WI38 (cell line): ENCODE measurements at regions not wholly inside any gene's neighbourhood (a gene's known extent, or its start where the extent isn't known, plus 50 kb on each side); places are given as distances from the start of the nearest gene placed in this dataset.

Experiments
- H3K4me3 ChIP-seq: 2 replicates; pipeline ENCODE4 v1.5.1; 2011; ENCODE audit warnings: low read depth, mild to moderate bottlenecking, control low read depth, low read length
- TF ChIP-seq, protein P1 (sequence below): IDR thresholded peaks from 2 replicates; pipeline ENCODE4 v1.5.1; 2012; ENCODE audit warnings: low read depth, mild to moderate bottlenecking, control low read depth, low read length

DNA sequence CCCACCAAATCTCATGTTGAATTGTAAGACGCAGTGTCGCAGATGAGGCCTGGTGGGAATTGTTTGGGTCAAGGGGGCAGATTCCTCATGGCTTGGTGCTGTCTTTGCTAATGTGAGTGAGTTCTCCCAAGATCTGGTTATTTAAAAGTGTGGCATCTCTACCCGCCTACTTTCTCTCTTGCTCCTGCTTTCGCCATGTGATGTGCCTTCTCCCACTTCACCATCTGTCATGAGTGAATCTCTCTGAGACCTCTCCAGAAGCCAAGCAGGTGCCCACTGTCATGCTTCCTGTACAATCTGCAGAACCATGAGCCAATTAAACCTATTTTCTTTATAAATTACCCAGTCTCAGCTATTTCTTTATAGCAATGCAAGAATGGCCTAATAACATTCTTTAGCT lies 246.6 kb upstream of the CDH20 start:
- H3K4me3 ChIP-seq, result no peak overlapping the region
- TF ChIP-seq, protein P1, sequence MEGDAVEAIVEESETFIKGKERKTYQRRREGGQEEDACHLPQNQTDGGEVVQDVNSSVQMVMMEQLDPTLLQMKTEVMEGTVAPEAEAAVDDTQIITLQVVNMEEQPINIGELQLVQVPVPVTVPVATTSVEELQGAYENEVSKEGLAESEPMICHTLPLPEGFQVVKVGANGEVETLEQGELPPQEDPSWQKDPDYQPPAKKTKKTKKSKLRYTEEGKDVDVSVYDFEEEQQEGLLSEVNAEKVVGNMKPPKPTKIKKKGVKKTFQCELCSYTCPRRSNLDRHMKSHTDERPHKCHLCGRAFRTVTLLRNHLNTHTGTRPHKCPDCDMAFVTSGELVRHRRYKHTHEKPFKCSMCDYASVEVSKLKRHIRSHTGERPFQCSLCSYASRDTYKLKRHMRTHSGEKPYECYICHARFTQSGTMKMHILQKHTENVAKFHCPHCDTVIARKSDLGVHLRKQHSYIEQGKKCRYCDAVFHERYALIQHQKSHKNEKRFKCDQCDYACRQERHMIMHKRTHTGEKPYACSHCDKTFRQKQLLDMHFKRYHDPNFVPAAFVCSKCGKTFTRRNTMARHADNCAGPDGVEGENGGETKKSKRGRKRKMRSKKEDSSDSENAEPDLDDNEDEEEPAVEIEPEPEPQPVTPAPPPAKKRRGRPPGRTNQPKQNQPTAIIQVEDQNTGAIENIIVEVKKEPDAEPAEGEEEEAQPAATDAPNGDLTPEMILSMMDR, result no peak

DNA sequence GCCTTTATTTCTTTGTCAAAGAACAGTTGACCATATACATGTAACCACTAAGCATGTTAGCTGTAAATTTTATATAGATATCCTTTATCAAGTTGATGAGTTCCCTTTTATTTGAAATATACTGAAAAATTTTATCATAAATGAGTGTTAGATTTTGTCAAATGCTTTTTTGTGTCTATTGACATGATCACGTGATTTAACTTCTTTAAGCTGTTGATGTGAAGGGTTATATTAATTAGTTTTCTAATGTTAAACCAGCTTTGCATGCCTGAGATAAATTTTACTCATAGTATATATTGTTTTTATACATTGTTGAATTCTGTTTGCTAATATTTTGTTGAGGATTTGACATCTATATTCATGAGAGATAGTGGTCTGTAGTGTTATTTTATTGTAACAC lies 241.9 kb upstream of the CDH20 start:
- TF ChIP-seq, protein P1, result no peak

DNA sequence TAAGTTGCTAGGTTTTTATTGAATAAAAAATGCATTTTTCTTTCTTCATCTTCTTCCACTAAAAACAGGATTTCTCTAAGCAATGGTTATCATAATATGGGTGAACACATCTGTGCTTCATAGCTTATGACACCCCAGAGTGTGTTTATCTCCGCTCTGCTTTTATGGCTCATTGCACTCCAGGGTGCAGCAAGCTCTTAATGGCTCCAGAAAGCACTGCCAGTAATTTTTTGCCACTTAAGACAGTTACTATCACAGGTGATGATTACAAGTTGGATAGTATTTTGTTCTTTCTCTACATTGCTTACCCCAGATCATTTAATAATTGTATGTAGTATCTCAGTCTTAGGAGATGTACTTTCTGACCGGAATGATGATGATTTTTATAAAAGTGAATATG lies 239.3 kb upstream of the CDH20 start:
- H3K4me3 ChIP-seq, result no peak overlapping the region
- TF ChIP-seq, protein P1, result no peak

More for the DNA sequence above, 241.9 kb upstream of the CDH20 start:
- no peak overlapping the region for H3K4me3 ChIP-seq

DNA sequence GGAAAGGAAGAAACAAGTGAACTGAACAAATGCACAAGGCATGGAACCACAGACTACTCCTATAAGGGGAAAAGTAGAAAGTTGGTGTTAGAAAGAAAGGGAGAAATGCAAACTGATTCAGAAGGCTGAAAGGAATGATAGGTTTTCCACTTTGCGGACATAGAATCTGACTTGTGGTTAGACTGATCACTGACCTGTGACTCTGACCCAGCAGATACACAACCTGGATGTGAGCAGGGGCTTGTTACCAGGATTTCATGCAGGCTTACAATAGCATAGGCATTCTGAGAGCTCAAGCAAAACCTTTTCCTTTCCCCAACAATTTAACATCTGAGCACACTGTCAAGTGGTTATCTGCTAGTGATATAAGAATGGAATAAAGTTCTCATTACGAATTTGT lies 237.0 kb upstream of the CDH20 start:
- H3K4me3 ChIP-seq, result no peak overlapping the region
- TF ChIP-seq, protein P1, result no peak

DNA sequence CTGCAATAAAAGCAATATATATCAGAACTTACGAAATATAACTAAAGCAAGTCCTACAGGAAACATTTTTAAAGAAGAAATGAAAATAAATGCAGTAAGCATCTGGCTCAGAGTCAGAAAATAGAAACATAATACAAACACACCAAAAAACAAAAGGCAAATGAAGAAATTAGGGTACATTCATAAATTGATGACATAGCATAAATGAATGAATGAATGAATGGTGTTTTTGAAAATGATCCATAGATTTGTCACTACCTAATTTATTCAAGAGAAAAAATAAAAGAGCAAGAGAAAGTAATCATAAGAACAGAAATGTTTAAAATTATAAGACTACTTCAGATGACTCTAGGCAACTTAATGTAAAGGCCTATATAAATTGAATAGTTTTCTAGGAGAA lies 226.1 kb upstream of the CDH20 start:
- no peak overlapping the region for H3K4me3 ChIP-seq
- TF ChIP-seq, protein P1, result no peak

DNA sequence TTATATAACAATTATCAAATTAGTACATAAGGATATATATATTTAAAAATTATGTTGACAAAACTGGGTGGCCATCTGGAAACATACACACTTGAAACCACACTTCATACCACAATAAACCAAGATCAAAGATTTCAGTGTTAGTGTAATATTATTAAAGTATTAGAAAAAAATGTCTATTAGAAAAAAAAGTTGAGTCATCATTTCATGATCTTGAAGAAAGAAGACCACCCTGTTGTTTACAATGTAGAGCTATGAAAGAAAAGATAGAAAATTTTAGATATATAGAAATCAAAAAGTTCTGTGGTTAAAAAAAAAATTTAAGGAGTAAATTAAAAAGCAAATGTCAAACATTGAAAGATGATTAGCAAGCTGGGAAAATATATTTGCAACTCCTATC lies 224.5 kb upstream of the CDH20 start:
- H3K4me3 ChIP-seq, result no peak overlapping the region
- TF ChIP-seq, protein P1, result no peak

DNA sequence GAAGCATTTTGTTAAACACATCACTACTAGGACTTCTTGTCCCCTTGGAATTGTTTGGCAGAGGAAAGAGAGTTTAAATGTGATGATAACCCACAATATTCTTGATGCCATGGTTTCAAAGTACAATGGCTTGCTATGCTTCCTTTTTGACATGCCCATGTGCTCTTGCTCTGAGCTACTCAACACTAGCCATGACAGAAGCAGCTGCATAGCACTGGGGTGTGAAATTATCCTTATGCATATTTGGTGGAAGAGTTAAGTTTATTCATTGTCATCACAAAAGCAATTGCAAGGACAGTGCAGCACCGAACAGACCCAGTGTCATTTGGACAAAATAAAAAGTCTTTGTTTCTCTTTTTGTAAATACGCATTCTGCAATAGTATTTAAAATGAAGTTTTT lies 209.9 kb upstream of the CDH20 start:
- TF ChIP-seq, protein P1, result no peak
- H3K4me3 ChIP-seq, result no peak overlapping the region
